HepG2 (cell line): ENCODE measurements at regions not wholly inside any gene's neighbourhood (a gene's known extent, or its start where the extent isn't known, plus 50 kb on each side); places are given as distances from the start of the nearest gene placed in this dataset.

Experiments
- AGO2 ChIP-seq: fragments of 200-400 bp; formaldehyde crosslinking; optimal IDR thresholded peaks from 2 replicates; pipeline ENCODE3; 2017; ENCODE audit warnings: mild to moderate bottlenecking, low read depth, low read length, moderate library complexity
- ATF7 ChIP-seq, 2 experiments: fragments of 450-650 bp in 1 of 2; sonication (generic) in 1 of 2; formaldehyde crosslinking in 1 of 2; IDR thresholded peaks; 2 replicates each; pipeline versions ENCODE4 v1.4.0 to v1.6.1; 2016 to 2020; ENCODE audit warnings: antibody characterized with exemption in 1 of 2, mild to moderate bottlenecking in 1 of 2, missing genetic modification reagents in 1 of 2
- FOXO1 ChIP-seq: sonication (generic); formaldehyde crosslinking; IDR thresholded peaks from 2 replicates; pipeline ENCODE4 v1.4.0; 2020; ENCODE audit warnings: missing genetic modification reagents
- HNRNPL ChIP-seq: fragments of 200-400 bp; formaldehyde crosslinking; IDR thresholded peaks from 2 replicates; pipeline ENCODE4 v1.6.1; 2017; ENCODE audit warnings: mild to moderate bottlenecking, low read depth, low read length
- PATZ1 ChIP-seq: sonication (generic); formaldehyde crosslinking; IDR thresholded peaks from 2 replicates; pipeline ENCODE4 v1.4.0; 2020; ENCODE audit warnings: missing genetic modification reagents
- RAD21 ChIP-seq: fragments of 450-650 bp; formaldehyde crosslinking; IDR thresholded peaks from 2 replicates; pipeline ENCODE4 v1.5.0; 2020; ENCODE audit warnings: mild to moderate bottlenecking
- STAG1 ChIP-seq: sonication (generic); formaldehyde crosslinking; IDR thresholded peaks from 2 replicates; pipeline ENCODE4 v1.4.0; 2020; ENCODE audit warnings: missing genetic modification reagents
- TBX3 ChIP-seq: fragments of 450-650 bp; IDR thresholded peaks from 2 replicates; pipeline ENCODE4 v1.6.1; 2017; ENCODE audit warnings: antibody characterized with exemption, mild to moderate bottlenecking, inconsistent platforms, borderline replicate concordance
- TGIF2 ChIP-seq: IDR thresholded peaks from 2 replicates; pipeline ENCODE4 v1.6.1; 2016; ENCODE audit warnings: control low read depth, missing compliant biosample characterization
- THAP8 ChIP-seq: sonication (generic); formaldehyde crosslinking; IDR thresholded peaks from 2 replicates; pipeline ENCODE4 v1.5.1; 2020; ENCODE audit warnings: missing genetic modification reagents, mild to moderate bottlenecking, borderline replicate concordance
- YY1 ChIP-seq: IDR thresholded peaks from 2 replicates; pipeline ENCODE4 v1.6.1; 2011; ENCODE audit warnings: low read length, low read depth, moderate library complexity, mild to moderate bottlenecking; ENCODE audit not compliant: insufficient read depth, insufficient replicate concordance
- ZBTB33 ChIP-seq: sonication (generic); formaldehyde crosslinking; IDR thresholded peaks from 2 replicates; pipeline ENCODE4 v1.4.0; 2020; ENCODE audit warnings: missing genetic modification reagents
- ZNF552 ChIP-seq: sonication (generic); formaldehyde crosslinking; IDR thresholded peaks from 2 replicates; pipeline ENCODE4 v1.9.0; 2022; ENCODE audit warnings: missing genetic modification reagents, mild to moderate bottlenecking, borderline replicate concordance
- ZNF776 ChIP-seq: sonication (generic); formaldehyde crosslinking; IDR thresholded peaks from 2 replicates; pipeline ENCODE4 v1.4.0; 2020; ENCODE audit warnings: mild to moderate bottlenecking, missing genetic modification reagents
- TF ChIP-seq, protein P1 (sequence below): sonication (generic); formaldehyde crosslinking; IDR thresholded peaks from 2 replicates; pipeline ENCODE4 v1.5.0; 2020; ENCODE audit warnings: mild to moderate bottlenecking, missing genetic modification reagents, borderline replicate concordance

- TF ChIP-seq ZNF776 (CRISPR knock-in tag) = 0 out of 2 replicates have a peak, but pooled peaks have one; percentile 4
- no peak for TF ChIP-seq TBX3
- TF ChIP-seq YY1 = peak; percentile 32
- TF ChIP-seq STAG1 (CRISPR knock-in tag) = peak; percentile 49
- TF ChIP-seq THAP8 = no peak
- no peak for TF ChIP-seq ATF7 (IDR thresholded peaks at IDR 0.05)
- TF ChIP-seq ATF7 (CRISPR knock-in tag; IDR thresholded peaks at IDR 0.05) = no peak
- peak; percentile 39; the same call in 1 of the 2 replicates for TF ChIP-seq PATZ1 (CRISPR knock-in tag)
- TF ChIP-seq HNRNPL = peak; percentile 87
- 0 out of 2 replicates have a peak, but pooled peaks have one; percentile 11 for TF ChIP-seq TGIF2
- no peak for TF ChIP-seq ZNF552 (CRISPR knock-in tag)
- TF ChIP-seq RAD21 (CRISPR knock-in tag) = peak; percentile 38; the same call in 1 of the 2 replicates
- TF ChIP-seq AGO2 = peak; percentile 29
- TF ChIP-seq FOXO1 (CRISPR knock-in tag) = no peak
- peak; percentile 78 for TF ChIP-seq ZBTB33 (CRISPR knock-in tag)
- TF ChIP-seq, protein P1, sequence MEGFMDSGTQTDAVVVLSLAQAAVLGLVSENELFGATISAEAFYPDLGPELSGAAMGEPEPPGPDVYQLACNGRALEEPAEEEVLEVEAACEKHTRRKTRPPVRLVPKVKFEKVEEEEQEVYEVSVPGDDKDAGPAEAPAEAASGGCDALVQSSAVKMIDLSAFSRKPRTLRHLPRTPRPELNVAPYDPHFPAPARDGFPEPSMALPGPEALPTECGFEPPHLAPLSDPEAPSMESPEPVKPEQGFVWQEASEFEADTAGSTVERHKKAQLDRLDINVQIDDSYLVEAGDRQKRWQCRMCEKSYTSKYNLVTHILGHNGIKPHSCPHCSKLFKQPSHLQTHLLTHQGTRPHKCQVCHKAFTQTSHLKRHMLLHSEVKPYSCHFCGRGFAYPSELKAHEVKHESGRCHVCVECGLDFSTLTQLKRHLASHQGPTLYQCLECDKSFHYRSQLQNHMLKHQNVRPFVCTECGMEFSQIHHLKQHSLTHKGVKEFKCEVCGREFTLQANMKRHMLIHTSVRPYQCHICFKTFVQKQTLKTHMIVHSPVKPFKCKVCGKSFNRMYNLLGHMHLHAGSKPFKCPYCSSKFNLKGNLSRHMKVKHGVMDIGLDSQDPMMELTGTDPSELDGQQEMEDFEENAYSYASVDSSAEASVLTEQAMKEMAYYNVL (CRISPR knock-in tag) = 0 out of 2 replicates have a peak, but pooled peaks have one; percentile 63
Observed at GRCh38 chr4:3834663-3835521, 68.7 kb downstream of the ADRA2C start (continued).
